Naive thymus-derived CD8-positive, alpha-beta T cell (primary cell): ENCODE measurements at regions not wholly inside any gene's neighbourhood (a gene's known extent, or its start where the extent isn't known, plus 50 kb on each side); places are given as distances from the start of the nearest gene placed in this dataset.

Experiments
- ATAC-seq, 2 donors: fragments of 150-1000 bp; cut with Tn5 transposase in 1 of 2; sonication (Bioruptor Pico), chemical (Tn5 transposase) in 1 of 2; 1 replicate in 1 of 2; 2 replicates in 1 of 2; pipeline ENCODE4 v1.10.0; 2021; ENCODE audit warnings: mild to moderate bottlenecking in 2 of 2, moderate library complexity in 2 of 2
- POLR2A ChIA-PET: fragments of 350-600 bp; sonication (Branson Sonifier 250); formaldehyde crosslinking; loops from one replicate; lab custom pipeline; 2021; ENCODE audit warnings: antibody characterized with exemption; lab: Charles Lee
- DNase-seq, 10 donors: peaks; one replicate each; pipeline versions ENCODE4 v3.0.0 to v3.0.0-alpha.2; 2020 to 2022
- H3K27ac Mint-ChIP-seq, 10 donors: one replicate each; pipeline ENCODE4 v1.8.0; 2020 to 2022; ENCODE audit warnings: mild to moderate bottlenecking in 10 of 10, mixed read lengths in 10 of 10, moderate library complexity in 4 of 10, inconsistent platforms in 1 of 10
- H3K27me3 Mint-ChIP-seq, 5 donors: one replicate each; pipeline ENCODE4 v1.8.0; 2021 to 2022; ENCODE audit warnings: mixed read lengths in 5 of 5
- H3K36me3 Mint-ChIP-seq, 3 donors: one replicate each; pipeline ENCODE4 v1.8.0; 2020 to 2022; ENCODE audit warnings: mixed read lengths in 3 of 3, mild to moderate bottlenecking in 2 of 3, inconsistent platforms in 1 of 3
- H3K4me1 Mint-ChIP-seq, 4 donors: one replicate each; pipeline ENCODE4 v1.8.0; 2021 to 2022; ENCODE audit warnings: mixed read lengths in 4 of 4
- H3K4me3 Mint-ChIP-seq, 10 donors: one replicate each; pipeline ENCODE4 v1.8.0; 2020 to 2022; ENCODE audit warnings: mild to moderate bottlenecking in 10 of 10, mixed read lengths in 10 of 10, moderate library complexity in 6 of 10, inconsistent platforms in 1 of 10
- H3K9me3 Mint-ChIP-seq, 9 donors: one replicate each; pipeline ENCODE4 v1.8.0; 2020 to 2022; ENCODE audit warnings: mixed read lengths in 9 of 9, mild to moderate bottlenecking in 3 of 9, inconsistent platforms in 1 of 9, moderate library complexity in 1 of 9

DNA sequence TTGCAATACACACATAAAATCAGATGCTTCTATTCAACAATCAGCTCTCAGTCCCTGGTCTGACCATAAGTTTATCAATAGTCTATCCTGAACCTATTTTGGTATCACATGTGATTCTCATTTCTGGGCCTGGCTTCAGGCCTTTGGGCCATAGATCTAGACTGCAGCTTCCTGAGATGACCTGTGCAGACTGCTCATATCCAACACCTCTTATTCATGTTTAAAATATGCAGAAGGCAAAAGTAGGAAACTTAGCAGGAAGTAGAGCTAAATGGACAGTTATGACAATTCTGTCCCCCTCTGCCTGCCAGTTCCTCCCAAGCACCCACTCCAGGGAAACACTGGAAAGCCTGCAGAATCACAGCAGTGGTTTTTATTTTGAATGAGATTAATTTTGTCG lies 53.3 kb downstream of the C7orf25 start:
- DNase-seq (no peak), ATAC-seq (no peak)
- Mint-ChIP-seq H3K36me3 (peaks cover 0 to 24% (median 5%) of the 10 kb centered on the region in 3 donors), H3K27ac (no peak overlapping the region), H3K27me3 (peaks cover 15 to 55% (median 40%) of the 10 kb centered on the region in 5 donors), H3K9me3 (peaks cover under 1 to 30% (median 16%) of the 10 kb centered on the region in 9 donors), H3K4me1 (peaks cover 8 to 15% (median 10%) of the 10 kb centered on the region in 4 donors), H3K4me3 (no peak overlapping the region)
- POLR2A ChIA-PET: no interaction called here

DNA sequence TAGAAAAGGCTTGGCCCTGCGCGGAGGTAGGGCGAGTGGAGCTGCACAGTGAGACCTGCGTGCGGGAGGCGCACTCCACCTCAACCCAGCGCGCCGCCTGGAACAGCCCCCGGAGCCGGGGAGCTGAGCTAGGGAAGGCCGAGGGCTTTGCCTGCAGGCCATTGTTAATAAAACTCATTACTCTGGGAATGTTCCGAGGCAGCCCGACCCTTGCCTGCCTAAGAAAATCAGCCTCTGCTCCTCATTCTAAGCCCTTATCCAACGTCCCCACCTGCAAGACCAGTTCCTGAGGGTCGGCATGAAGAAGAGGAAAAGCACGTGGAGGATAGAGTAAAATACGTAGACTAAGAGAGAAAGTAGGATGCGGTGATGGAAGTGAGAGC lies 55.3 kb downstream of the C7orf25 start:
- POLR2A ChIA-PET: no interaction called here
- DNase-seq: no peak
- Mint-ChIP-seq H3K4me1 (peaks cover 8 to 15% (median 12%) of the 10 kb centered on the region in 4 donors), H3K27me3 (peaks cover 15 to 47% (median 38%) of the 10 kb centered on the region in 5 donors), H3K4me3 (peak overlapping the region; percentile 50 to 82 (median 68)), H3K36me3 (peaks cover 0 to 9% (median 0%) of the 10 kb centered on the region in 3 donors), H3K9me3 (peaks cover 0 to 10% (median 2%) of the 10 kb centered on the region in 9 donors), H3K27ac (peak overlapping the region in 1 of 10 donors; percentile 61)
- ATAC-seq: no peak

DNA sequence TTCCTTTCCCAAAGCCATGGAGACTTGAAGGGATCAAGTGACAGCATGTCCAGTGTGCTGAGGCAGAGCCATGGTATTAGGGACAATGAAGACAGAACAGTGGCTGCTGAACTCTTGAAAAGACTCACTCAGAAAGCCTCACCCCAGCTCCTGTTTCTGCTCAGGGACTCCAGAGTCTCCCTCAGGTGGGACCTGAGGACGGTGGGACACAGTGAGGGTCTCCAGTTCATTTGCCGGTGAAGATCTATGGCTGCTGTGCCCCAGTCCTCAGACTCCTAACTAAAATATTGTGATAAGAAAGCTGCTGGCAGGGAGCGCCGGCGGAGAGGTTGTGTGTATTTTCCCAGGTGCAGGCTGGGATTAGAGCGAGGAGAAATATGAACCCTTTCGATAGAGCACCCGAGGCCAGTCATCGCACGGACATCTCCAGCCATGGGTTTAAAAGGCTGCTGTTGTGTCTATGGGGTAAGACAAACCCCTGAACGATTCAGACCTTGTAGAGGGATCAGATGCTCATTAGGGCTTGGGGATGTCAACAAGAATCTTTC lies 57.2 kb downstream of the C7orf25 start:
- Mint-ChIP-seq H3K27ac (no peak overlapping the region), H3K4me1 (peaks cover 8 to 15% (median 12%) of the 10 kb centered on the region in 4 donors), H3K36me3 (no peaks in the 10 kb centered on the region), H3K9me3 (peaks cover 0 to 2% (median 0%) of the 10 kb centered on the region in 9 donors), H3K4me3 (no peak overlapping the region), H3K27me3 (peaks cover 13 to 45% (median 33%) of the 10 kb centered on the region in 5 donors)
- POLR2A ChIA-PET: interaction anchor here (0.6 kb wide), 1 partner anchor 453 kb away, joined by 3 read pairs; no protein-coding TSS in a partner anchor
- ATAC-seq (no peak), DNase-seq (no peak)

DNA sequence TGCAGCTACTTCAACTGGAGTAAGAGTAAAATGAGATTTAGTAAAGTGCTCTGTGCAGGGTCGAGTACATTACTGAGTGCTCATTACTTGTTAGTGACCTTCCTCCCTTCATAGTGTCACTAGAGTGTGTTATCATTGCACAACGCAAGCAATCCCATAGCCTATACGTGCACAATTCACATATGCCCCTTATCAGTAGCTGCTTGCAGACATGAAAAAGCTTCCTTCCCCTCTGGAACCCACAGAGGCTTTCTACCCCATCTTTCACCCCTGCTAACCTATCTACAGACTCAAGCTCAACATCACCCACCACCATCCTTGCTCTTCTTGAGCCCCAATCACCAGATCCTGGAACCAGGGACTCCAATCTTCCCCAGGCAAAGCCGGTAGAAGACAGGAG lies 59.3 kb downstream of the C7orf25 start:
- Mint-ChIP-seq H3K9me3 (peaks cover 0 to 2% (median 0%) of the 10 kb centered on the region in 9 donors), H3K27ac (no peak overlapping the region), H3K36me3 (no peaks in the 10 kb centered on the region), H3K4me3 (no peak overlapping the region), H3K27me3 (peaks cover 15 to 42% (median 30%) of the 10 kb centered on the region in 5 donors), H3K4me1 (peaks cover 8 to 12% (median 11%) of the 10 kb centered on the region in 4 donors)
- ATAC-seq (no peak), DNase-seq (no peak)
- POLR2A ChIA-PET: no interaction called here

DNA sequence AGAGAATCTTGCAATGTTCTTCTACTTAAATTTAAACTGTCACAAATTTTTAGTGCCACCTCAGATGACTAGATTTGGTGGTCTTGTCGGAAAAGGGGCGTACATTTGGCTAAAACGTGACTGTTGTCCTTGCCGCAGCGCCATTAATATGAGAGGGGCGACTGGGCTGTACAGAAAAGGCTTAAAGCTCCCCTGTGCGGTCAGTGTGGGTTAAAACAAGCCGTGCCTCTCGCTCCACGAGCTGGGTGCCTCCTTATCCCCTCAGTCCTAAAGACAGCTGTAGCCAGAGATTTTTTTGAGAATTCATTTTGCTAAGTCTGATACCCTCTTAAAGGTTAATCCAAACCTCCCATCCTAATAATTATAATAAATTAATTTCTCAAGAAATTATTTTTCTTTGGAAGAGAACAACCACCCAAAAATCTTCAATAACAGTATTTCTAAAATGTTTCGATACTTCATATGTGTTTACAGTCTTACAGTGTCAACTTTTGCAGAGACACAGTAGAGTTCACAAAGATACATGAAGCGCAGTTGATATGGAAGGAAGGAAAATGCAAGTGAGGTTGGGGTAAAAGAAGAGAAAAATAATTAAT lies 68.6 kb downstream of the C7orf25 start:
- ATAC-seq: no peak
- Mint-ChIP-seq H3K4me1 (no peaks in the 10 kb centered on the region), H3K36me3 (no peaks in the 10 kb centered on the region), H3K4me3 (no peak overlapping the region), H3K9me3 (peaks cover 0 to 10% (median 0%) of the 10 kb centered on the region in 9 donors), H3K27ac (no peak overlapping the region), H3K27me3 (peaks cover 7 to 35% (median 27%) of the 10 kb centered on the region in 5 donors)
- peak in 1 of 10 donors; percentile 2 for DNase-seq
- POLR2A ChIA-PET: no interaction called here

DNA sequence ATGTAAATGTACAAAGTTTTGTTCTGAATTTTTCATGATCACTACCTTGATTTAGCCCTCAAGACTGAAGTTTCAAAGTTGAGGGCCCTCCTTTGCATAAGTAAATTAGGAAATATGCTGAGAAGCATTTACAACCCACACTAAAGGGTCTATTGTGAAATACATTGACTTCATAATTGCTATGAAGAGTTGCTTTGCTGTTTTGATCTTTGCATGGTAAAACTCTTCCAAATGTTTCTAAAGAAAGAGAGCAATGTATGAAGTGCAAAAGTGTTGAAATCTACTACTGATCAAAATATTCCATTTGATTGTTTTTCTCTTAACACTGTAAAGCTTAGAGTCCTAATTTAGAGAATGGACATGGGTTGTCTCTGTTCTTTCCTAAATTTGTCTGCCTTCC lies 77.2 kb downstream of the C7orf25 start:
- Mint-ChIP-seq H3K9me3 (no peaks in the 10 kb centered on the region), H3K36me3 (no peaks in the 10 kb centered on the region), H3K4me3 (no peak overlapping the region), H3K27ac (no peak overlapping the region), H3K4me1 (no peaks in the 10 kb centered on the region), H3K27me3 (peaks cover 16 to 58% (median 28%) of the 10 kb centered on the region in 5 donors)
- DNase-seq: no peak
- no peak for ATAC-seq
- POLR2A ChIA-PET: no interaction called here

DNA sequence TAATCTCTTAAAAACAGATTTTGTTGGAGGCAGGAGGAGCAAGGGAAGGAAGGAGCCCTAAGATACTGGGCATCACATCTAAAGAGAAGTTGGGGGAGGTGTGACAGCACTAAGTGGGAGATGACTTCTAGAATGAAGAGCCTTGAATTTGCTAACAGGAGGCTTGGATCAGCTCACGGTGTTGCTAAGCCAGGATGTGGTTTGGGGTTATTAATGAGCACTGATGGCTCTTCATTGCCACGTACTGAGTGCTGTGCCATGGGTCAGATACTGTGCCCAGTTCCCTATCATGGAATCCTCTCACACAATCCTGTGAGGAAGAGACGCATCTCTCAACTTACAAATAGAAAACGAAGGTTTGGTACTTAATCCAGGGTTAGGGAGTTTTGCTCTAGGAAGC lies 78.5 kb downstream of the C7orf25 start:
- no peak overlapping the region for H3K27ac Mint-ChIP-seq
- H3K36me3 Mint-ChIP-seq: no peaks in the 10 kb centered on the region
- DNase-seq (no peak), ATAC-seq (no peak)
- no peaks in the 10 kb centered on the region for H3K9me3 Mint-ChIP-seq
- H3K27me3 Mint-ChIP-seq: peaks cover 15 to 57% (median 23%) of the 10 kb centered on the region in 5 donors
- no peaks in the 10 kb centered on the region for H3K4me1 Mint-ChIP-seq
- POLR2A ChIA-PET: no interaction called here
- H3K4me3 Mint-ChIP-seq: no peak overlapping the region

DNA sequence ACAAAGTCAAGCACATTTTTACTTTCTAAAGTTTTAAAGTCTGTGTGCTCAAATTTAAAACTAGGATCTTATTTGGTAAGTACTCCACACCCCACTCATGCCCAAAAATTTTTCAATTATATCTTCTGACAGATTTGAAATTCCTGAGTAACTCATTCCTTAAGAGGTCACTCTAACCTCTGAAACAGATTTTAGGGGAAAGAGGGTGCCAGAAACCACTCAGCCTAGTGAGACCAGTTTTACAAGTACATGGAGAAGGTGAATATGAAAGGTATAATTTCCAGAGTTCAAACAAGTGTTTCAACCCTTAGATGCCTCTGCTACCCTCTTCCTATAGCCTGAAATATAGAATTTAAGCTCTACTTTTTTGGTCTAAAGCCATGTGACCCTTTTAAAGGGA lies 79.2 kb downstream of the C7orf25 start:
- H3K27ac Mint-ChIP-seq: no peak overlapping the region
- POLR2A ChIA-PET: no interaction called here
- H3K36me3 Mint-ChIP-seq: no peaks in the 10 kb centered on the region
- peaks cover 15 to 50% (median 21%) of the 10 kb centered on the region in 5 donors for H3K27me3 Mint-ChIP-seq
- H3K9me3 Mint-ChIP-seq: no peaks in the 10 kb centered on the region
- no peak overlapping the region for H3K4me3 Mint-ChIP-seq
- no peak for DNase-seq
- H3K4me1 Mint-ChIP-seq: no peaks in the 10 kb centered on the region
- ATAC-seq: no peak

DNA sequence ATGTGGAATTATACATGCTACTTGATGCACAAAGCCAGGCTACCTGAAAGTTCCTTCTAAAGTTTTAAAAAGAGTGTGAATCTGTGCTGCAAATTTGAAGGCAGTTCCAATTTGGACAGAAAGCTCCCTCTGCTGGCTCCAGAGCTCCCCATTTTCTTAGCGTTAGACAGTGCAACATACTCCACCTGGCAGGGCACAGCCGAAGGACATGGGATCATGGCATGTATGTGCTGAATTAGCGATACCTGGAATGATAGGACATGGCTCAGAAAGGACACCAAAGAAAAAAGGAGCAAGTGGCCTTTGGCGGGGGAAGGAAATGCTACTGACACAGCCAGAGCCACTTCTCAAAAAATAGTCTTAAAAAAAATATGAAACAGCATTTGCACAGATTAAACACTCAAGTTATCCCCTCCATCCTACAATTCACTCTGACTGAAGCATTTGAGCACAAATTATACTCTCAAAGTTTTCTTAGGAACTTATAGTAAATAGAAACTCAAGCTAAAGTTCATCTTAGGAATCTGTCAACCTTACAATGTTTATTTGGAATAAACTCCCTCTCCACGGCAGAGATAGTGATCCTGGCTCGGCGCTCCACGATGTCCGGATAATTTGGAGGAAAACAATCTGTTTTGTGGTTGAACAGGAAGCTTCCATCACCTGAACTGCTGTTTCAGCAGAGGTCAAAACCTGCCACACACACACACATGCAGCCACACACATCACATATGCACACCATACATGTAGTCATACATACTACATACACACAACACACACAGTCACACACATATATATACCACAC lies 80.0 kb downstream of the C7orf25 start:
- POLR2A ChIA-PET: no interaction called here
- Mint-ChIP-seq H3K9me3 (no peaks in the 10 kb centered on the region), H3K4me3 (no peak overlapping the region), H3K27ac (no peak overlapping the region), H3K27me3 (peaks cover 15 to 47% (median 21%) of the 10 kb centered on the region in 5 donors), H3K4me1 (no peaks in the 10 kb centered on the region), H3K36me3 (no peaks in the 10 kb centered on the region)
- no peak for DNase-seq
- no peak for ATAC-seq

DNA sequence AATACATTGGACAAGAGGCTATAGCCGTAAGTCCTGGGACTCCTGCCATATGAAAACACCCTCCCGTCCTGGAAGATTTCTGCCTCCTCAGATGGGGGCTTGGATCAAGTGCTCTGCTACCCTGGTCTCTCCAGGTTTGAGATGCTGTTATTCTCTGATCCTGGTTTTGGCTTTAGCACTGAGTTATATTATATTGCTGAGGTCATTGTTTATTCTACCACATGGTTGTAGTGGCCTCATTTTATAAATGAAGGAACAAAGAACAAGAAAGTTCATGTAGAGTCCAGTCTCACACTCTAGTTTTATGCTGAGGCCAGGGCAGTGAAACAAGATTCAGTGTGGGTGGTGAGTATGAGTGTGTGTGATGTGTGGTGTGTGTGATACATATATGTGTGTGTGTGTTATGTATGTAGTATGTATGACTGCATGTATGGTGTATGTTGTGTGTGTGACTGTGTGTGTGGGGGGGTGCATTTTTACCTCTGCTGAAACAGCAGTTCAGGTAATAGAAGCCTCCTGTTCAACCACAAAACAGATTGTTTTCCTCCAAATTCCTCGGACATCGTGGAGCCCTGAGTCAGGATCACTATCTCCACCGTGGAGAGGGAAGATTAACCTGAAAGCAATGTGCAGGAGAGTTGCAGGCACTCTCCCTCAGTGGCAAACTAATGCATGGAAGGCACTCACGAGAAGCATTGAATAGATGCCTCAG lies 80.7 kb downstream of the C7orf25 start:
- DNase-seq (no peak), ATAC-seq (no peak)
- no peaks in the 10 kb centered on the region for H3K36me3 Mint-ChIP-seq
- H3K27ac Mint-ChIP-seq: no peak overlapping the region
- POLR2A ChIA-PET: no interaction called here
- H3K4me3 Mint-ChIP-seq: no peak overlapping the region
- H3K9me3 Mint-ChIP-seq: no peaks in the 10 kb centered on the region
- H3K4me1 Mint-ChIP-seq: no peaks in the 10 kb centered on the region
- peaks cover 15 to 47% (median 21%) of the 10 kb centered on the region in 5 donors for H3K27me3 Mint-ChIP-seq

DNA sequence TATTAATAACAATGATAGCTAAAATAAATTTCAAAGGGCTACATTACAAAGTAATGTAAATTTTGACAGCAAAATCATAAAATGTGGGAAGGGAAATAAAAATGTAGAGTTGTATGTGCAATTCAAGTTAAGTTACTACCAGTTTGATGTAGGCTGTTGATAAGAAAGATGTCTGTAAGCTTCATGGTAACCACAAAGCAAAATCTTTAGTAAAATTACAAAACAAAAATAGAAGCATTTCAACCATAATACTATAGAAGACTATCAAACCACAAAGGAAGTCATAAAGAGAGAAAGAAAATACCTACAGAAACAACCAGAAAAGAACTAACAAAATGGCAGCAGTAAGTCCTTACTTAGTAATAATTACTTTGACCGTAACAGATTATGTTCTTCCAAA lies 99.1 kb downstream of the C7orf25 start:
- Mint-ChIP-seq H3K4me3 (no peak overlapping the region), H3K36me3 (peaks cover 0 to 15% (median 0%) of the 10 kb centered on the region in 3 donors), H3K9me3 (peaks cover 0 to 53% (median 16%) of the 10 kb centered on the region in 9 donors), H3K27me3 (peaks cover 8 to 19% (median 12%) of the 10 kb centered on the region in 5 donors), H3K27ac (no peak overlapping the region), H3K4me1 (no peaks in the 10 kb centered on the region)
- no peak for ATAC-seq
- DNase-seq: no peak
- POLR2A ChIA-PET: no interaction called here

DNA sequence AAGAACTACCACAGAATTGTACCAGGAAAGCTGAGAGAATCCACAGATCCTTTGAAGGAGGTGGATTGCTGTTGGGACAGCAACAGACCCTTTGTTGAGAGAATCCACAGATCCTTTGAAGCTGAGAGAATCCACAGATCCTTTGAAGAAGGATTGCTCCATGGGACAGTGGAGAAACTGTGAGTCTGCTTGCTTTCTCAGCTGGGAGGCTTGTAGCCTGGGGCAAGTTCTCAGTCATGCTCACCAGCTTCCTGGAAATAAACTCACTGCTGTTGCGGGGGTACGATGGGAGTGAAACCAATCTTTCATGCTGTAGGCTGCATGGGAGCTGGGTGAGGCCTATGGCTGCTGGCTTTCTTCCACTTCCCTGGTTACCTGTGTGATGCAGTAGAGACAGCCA lies 106.3 kb downstream of the C7orf25 start:
- peaks cover 8 to 78% (median 38%) of the 10 kb centered on the region in 9 donors for H3K9me3 Mint-ChIP-seq
- H3K4me3 Mint-ChIP-seq: no peak overlapping the region
- no peak for ATAC-seq
- H3K27me3 Mint-ChIP-seq: peaks cover 12 to 45% (median 24%) of the 10 kb centered on the region in 5 donors
- peaks cover 0 to 37% (median 10%) of the 10 kb centered on the region in 3 donors for H3K36me3 Mint-ChIP-seq
- no peaks in the 10 kb centered on the region for H3K4me1 Mint-ChIP-seq
- DNase-seq: no peak
- H3K27ac Mint-ChIP-seq: no peak overlapping the region
- POLR2A ChIA-PET: no interaction called here
